ENCODE measurements at regions not wholly inside any gene's neighbourhood (a gene's known extent, or its start where the extent isn't known, plus 50 kb on each side); places are given as distances from the start of the nearest gene placed in this dataset.
A peak's percentile ranks its signal among the peaks of the same experiment; 100 is the strongest.

DNA sequence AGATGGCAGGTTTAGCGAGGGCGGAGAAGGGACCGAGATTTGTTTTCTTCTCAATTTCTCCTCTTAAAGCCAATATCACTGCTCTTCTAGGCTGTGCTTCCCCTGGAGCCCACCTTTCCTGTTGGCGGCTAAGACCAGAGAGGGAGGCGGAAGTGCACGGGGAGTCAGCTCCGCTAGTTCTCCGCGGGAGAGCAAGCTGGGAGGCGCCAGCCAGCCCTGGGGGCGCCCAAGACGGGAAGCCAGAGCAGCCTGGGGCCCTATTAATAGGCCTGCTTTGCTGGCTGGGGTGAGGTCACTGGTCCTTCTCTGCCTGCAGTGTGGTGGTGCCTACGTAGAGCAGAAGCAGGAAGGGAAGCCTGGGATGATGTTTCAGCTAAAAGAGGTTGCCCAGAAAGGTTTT lies 61.6 kb downstream of the LSM5 start:
- DNase-seq (ENCODE audit: low spot score), result peak; percentile 30

DNA sequence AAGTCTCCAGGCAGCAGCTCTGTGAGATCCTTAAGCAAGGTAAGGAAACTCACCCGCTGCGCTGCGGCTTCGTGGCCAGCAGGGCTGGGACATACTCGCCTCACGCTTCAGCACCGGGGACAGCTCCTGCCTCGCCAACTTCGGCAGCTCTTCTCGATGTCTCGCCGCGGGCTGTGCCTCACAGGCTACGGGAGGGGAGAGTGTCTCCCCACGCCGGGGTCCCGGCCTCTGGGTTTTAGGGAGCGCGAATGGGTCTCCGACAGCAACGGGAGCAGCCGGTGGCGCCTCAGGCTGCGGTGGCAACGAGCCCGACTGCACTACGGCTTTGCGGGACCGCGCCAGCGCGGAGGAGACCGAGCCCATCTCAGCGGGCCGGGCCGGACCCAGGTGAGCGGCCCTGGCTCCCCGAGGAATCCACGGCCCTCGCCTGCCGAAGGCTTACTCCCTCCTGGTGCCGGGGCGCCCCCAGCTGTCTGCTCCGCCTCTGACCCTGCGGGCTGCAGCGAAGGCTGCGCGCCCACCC lies 62.4 kb downstream of the LSM5 start:
- peak; percentile 93 for DNase-seq (ENCODE audit: low spot score)

DNA sequence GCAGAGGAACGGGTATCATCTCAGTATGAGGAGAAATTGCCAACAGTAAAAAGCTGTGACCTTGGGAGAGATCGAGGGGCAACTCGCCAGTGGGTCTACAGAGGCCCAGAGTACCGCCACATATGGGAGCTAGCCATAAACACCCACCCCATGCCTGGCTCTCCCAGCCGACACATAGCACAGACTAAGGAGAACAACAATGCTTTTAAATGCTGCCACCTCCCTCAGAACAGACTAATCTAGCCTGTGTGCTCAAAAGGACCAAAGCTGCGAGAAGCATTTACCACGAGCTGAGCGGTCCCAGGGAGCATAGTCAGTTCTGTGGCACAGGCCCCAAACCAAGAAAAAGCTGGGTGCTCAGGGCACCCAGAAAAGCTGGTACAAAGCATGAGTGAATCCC lies 73.3 kb downstream of the LSM5 start:
- DNase-seq (ENCODE audit: low spot score), result no peak

DNA sequence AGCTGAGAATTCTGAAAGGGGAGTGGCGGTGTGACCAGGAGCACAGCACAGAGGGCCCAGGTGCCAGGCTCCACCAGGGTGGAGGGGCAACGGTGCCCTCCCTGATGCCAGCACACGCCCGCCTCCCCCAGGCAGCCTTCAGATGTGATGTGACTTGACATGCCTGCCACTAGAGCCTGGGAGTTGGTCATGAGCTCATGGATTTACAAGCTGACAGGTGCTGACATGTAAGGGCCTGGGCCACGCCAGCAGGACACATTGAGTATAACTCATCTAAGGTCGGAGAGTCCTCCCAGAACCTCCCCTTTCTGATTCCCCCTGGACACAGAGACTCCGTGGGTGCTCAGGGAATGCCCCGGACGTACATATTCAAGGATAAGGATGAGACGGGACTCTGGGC lies 74.2 kb downstream of the LSM5 start:
- DNase-seq (ENCODE audit: low spot score), result no peak

DNA sequence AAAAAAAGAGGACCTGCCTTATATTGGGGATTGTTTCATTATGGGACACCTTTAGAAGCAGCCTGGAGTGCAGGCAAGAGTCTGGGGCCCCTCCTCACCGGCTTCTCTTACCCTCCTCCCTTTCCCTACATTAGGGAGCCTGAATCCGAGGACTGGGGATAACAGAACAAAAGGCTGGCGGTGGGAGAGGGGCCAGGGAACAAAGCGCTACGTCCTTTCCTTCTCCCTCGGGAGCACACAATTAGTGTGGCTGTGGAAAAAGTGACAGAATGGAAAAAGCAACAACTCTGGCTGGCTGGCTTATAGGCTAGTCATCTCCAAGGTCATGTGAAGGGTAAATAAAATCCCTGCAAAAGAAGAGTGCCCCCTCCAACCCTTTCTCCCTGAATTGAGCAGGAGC lies 74.7 kb downstream of the LSM5 start:
- no peak for DNase-seq (ENCODE audit: low spot score)

DNA sequence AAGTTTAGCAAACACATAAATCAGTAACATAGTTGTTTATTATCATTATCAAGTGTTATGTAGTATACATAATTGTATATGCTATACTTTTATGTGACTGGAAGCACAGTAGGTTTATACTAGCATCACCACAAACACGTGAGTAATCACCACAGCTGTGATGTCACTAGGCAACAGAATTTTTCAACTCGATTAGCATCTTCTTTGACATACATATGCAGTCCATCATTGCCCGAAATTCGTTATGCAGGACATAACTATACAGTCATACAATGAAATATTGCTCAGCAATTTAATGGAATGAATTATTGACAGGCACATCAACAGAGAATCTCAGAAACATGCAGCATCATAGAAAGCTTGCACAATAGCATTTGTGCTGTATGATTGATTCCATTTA lies 77.7 kb downstream of the LSM5 start:
- DNase-seq (ENCODE audit: low spot score), result no peak

DNA sequence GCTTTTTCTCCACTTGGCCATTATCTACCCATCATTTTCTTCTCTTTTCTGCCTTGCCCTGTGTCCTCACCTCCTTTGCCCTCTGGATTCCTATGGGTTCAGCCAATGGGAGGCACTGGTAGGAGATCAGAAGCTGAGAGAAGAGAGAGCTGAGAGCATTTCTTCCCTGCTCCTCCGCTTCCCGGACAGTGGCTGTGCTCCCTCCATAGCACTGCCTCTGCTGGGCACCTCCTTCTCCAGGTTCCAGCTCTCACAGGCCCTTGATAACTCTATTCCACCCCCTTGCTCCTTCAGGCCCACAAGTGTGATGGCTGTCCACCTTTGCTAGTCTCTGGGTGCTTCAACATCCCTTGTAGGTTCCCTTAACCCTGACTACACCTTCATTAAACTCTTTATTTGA lies 79.6 kb downstream of the LSM5 start:
- no peak for DNase-seq (ENCODE audit: low spot score)

DNA sequence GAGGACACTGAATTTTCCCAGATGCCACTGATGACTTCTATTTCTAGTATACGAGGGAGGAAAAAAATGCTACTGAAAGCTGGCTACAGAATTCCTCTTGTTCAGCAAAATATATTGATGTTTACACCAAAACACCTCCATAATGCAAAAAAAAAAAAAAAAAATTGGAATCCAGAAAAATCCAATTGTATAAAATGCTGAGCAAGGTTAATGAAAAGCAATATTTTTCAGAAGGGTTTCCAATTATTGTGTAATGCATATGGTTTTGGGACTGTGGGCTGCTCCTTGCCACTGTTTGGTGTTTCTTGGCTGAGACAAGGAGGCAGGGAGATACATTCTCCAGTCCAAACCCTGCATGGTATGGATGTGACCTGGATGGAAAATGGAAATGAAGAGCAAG lies 83.8 kb downstream of the LSM5 start:
- no peak for DNase-seq (ENCODE audit: low spot score)

DNA sequence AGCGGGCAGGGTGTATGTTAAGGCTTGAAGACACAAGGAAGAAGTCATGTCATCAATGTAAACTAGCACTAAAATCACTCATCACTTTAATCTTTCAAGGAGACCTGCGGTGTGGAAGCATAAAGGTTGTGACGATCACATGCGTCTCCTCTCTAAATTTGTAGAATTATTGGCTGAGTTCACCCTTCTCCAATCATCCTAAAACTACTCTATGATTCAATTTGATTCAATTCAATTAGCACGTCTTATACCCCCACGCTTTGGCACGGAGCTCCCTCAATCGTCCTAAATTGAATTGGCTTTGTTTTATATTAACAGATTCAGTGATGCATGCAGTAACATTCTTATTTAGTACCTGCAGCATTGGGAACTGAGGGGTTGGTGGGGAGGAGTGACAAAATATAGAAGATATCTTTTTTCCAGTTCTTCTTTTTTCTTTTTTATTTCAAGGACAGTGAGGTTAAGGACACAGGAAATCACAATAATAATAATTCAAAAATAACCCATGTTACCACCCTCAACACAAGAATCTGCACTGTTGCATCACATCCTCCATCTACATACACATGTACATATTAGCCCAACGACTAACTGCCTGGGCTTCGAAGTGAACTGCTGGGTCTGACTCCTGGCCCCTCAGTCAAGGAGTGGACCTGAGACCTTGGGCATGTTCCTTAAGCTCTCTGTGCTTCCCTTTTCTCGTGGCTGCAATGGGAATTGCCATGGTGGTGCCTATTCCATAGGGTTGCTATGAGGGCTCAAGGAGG lies 86.5 kb downstream of the LSM5 start:
- no peak for DNase-seq (ENCODE audit: low spot score)

DNA sequence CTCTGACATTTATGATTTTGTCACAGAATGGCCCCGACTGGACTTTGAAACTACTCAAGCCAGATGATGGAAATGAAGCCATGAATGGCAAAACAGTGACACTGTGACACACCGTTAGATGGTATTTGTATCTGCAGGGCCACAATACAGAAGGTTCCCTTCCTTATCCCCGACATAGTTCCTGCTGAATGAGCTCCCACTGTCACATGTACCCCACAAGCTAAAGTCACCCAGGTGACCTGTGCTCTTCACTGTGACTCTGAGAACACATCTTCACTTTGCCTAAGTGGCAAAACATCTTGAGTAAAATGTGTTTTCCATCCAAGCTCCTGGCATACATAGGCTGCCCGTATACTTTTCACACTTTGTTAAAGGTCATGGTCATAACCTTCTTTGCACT lies 89.5 kb downstream of the LSM5 start:
- DNase-seq (ENCODE audit: low spot score), result no peak

DNA sequence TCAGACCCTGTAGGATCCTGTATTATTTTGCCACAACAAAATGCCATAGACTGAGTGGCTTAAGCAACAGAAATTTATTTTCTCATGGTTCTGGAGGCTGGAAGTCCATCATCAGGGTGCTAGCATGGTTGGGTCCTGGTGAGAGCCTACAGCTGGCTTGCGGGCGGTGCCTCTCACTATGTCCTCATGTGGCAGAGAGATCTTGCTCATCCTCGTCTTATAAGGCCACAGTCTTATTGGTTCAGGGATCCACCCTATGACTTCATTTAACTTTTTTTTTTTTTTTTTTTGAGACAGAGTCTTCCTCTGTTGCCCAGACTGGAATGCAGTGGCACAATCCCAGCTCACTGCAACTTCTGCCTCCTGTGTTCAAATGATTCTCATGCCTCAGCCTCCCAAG lies 90.9 kb downstream of the LSM5 start:
- DNase-seq (ENCODE audit: low spot score), result no peak

DNA sequence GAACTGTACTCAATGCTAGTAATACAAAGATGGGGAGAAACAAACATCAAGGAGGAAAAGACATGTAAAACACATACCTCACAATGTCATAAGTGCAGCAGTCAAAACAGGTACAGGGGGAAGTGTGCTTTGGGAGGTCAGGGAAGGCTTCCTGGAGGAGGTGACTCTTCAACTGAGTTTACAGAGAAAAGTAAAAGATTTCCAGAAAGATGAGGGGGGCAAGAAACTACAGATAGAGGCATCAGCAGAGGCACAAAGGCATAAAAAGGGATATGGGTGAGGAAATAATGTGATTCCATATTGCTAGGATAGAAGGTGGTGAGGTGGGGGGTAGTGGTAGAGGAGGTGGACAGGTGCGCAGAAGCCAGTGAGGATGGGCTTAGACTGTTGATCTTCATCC lies 95.0 kb downstream of the LSM5 start:
- no peak for DNase-seq (ENCODE audit: low spot score)

DNA sequence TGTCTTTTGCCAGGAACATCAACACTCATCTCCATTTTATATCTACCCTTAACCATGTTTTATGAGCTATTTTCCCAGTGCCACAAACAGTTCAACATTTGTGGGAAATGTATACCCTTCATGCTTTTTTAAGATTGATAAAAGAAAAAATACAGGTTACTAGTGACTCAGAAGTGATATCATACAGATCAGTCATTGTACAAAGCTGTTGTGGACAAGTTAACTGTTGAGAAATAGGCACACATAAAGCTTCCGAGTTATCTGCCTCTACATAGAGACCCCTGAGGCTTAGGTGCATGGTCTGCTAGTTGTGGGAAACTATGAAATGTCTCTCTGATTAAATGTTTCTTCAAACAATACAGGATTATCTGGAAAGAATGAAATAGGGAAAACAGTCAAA lies 96.3 kb downstream of the LSM5 start:
- no peak for DNase-seq (ENCODE audit: low spot score)

DNA sequence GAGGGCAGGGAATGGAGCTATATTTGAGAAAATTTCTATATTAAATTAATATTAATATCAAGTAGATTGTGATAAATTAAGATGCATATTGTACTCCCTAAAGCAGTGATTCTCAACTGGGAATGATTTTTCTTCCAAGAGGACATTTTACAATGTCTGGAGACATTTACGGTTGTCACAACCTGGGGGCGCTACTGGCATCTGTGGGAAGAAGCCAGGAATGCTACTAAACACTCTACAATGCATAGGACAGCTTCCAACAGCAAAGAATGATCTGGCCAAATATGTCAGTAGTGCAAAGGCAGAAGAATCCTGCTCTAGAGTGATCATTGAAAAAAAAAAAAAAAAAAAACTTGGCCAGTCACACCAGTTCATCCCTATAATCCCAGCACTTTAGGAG lies 100.0 kb downstream of the LSM5 start:
- peak; percentile 19 for DNase-seq (ENCODE audit: low spot score)

DNA sequence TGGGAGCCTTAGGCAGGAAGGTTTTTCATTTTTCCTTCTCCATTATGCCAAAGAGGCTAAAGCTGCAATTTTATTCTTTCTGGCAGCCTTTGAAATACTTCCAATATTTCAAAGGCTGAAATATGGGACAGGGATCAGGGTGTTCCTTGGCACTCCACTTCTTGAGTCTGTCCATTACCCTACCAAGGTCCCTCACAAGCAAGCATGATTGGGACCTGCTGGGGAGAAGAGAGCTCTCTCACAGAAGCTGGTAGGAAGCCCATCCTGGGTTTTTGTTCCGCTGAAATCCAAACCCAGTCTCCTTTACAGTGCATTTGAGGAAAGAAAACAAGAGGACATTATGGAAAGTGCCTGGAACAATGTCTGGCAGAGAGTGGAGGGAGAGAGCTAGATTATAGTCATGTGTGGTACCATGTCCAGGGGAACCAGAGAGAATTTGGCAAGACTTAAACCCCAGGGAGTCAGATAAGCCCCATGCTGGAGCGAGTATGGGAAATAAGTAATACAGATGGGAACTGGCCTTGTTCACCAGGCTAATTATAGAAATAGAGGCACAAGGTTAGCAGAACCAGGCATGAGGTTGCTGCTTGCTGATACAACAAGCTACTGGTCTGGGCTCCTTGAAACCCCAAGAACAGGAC lies 104.7 kb downstream of the LSM5 start:
- DNase-seq (ENCODE audit: low spot score), result no peak

DNA sequence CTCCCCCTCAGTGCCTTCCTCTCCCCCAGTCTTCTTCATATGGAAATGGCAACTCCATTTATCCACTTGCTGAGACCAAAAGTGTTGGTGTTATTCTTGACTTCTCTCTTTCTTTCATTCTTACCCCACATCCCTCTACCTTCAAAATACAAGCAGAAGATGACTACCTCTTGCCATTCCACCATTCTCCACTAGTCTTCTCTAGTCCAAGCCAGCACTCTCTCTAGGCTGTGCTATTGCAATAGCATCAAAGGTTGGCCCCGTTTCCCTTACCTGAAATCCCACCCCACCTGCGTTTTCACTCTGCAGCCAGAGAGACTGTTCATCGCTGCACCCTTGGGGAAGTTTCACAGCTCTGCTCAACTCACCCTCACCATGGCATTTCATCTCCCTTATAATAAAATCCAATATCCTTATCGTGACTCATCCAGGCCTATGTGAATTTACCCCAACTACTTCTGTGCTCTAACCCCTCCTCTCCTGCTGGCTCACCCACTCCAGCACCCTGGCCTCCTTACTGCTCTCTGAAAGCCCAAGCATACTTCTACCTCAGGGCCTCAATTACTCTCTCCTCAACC lies 109.1 kb downstream of the LSM5 start:
- no peak for DNase-seq (ENCODE audit: low spot score)

DNA sequence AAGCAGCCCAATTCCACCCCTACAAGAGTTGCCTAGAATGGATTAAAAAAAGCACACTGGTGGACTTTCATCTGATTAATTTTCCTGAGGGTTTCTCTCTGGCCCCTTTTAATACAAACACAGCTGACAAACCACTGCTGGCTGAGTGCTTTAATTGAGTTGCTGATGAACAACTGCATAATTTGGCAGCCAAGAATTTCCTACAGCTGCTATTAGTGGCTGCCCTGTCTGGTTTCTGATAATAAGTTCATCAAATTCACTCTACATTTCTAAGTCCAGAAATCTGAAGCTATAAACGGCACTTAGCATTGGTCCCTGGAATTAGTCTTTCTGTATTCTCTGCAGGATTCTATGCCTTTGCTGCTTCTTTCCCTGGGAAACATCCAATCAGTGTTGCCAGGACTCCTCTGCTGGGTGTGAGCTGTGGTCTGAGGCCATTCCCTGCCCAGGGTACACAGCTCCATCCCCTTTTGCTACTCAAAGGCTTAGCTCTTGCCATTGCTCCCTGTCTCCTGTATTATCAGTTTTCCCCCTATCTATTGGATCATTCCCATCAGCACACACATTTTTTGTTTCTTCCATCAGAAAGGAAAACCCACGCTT lies 110.6 kb downstream of the LSM5 start:
- no peak for DNase-seq (ENCODE audit: low spot score)

DNA sequence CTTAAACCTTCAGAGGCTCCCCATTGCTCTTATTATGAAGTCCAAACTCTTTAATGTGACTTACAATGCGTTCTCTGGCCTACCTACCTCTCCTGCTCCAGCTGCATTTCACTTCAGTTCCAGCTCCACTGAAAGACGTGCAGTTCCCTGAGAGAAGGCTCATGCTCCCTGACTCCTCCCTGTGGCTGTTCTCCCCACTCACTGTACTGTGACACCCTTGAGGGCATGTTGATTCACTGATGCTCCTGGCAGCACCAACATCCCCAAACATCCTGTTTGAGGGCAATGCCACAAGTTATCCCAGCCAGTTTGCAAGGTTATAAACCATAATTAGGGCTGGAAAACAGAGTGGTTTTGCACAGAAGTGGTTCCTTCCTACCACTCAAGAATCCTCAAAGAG lies 111.2 kb downstream of the LSM5 start:
- DNase-seq (ENCODE audit: low spot score), result peak; percentile 16

DNA sequence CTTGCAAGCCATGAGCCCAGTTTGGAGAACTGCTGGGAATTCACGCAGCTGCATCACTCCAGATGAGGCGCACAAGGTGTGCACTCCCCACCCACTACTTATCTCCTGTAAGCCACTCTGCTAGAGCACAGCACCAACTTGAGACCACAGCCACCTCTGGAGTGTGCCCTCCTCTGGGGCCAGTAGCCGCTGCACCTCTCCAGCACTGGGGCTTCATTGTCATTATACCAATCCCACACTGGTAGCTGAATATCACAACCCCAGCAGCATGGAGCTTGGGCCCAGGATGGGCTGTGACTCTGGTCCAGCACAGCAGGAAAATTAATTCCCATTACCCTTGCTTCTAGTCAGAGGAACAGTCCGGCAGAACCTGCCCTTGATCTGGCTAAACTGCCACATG lies 125.6 kb downstream of the LSM5 start:
- DNase-seq (ENCODE audit: low spot score), result no peak

DNA sequence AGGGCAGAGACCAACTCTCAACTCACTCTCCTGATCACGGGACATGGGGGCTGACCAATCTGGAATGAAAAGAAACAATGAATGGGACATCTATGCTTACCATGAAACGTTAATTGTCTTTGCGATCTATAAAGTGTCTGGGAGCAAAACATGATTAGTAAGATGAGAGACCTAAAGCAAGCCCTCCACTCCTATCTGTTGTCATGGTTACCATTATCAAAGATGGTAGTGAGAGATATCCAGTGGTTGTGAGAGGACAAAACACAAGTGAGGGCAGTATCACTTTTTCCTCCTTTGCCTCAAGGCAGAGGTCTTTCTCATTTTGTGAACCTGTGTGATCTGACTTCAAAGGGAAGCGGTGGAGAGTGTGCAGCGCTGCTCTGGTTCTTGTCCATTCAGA lies 130.1 kb downstream of the LSM5 start:
- no peak for DNase-seq (ENCODE audit: low spot score)

DNA sequence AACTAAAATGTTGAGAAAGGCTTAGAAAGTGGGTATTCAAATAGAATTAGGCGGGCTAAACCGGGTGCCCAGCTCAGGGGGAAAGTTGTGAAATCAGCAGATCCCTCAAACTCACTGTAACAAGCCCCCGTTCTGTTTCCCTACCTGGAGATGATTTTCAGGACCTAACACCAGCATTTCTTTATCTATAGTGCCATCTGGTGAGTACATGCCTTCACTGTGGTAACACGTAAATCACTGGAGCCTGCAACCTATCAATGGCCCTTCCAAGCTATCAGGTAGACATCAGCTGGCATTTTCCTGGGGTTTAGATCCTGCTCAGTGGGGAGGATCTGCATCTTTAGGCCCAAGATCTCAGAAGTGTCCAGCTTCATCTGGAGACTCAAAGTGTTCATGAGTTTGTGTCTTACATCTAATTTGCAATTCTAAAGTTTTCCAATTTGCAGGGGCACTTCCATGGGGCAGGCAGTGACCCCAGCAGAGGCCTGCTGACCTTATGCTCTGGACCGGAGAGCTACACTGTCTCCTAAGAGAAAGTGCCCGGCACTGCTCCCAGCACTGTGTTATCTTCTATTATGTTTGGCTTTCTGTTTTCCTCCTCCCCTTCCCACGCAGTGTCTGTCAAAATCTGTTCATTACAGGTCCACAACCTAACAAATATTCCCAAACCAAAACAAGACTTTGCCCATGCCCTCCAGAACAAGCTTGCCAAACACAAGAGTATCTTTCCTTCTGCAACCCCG lies 132.5 kb downstream of the LSM5 start:
- DNase-seq (ENCODE audit: low spot score), result peak; percentile 34

DNA sequence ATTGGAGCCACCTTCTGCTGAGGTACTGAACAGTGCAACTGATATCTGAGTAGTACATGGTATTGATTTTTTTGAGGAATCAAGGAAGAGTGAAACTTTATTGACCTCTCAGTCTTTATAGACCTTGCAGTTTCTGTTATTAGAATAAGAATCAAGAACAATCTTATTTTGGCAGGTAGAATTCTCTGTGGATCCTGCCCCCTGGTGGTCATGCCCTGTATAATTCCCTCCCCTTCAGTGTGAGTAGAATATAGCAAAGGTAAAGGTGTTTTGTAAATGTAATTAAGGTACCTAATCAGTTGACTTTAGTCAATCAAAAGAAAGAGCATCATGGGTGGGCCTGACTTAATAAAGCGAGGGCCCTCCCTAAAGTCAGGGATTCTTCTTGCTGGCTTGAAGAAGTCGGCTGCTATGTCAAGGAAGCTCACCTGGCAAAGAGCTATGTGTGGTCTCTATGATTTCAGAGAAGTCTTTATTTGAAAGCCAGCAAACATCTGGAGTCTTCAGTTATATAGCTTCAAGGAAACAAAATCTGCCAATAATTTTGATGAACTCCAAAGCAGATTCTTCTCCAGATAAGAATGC lies 142.8 kb downstream of the LSM5 start:
- DNase-seq (ENCODE audit: low spot score), result no peak

Data from iPS-NIHi11 (cell line).